Mesendoderm (in vitro differentiated cells): ENCODE measurements at regions not wholly inside any gene's neighbourhood (a gene's known extent, or its start where the extent isn't known, plus 50 kb on each side); places are given as distances from the start of the nearest gene placed in this dataset.

Experiments used
- DNase-seq: peaks from one replicate; pipeline ENCODE4 v3.0.0; 2013
- H2AK5ac ChIP-seq: 2 replicates; pipeline ENCODE4 v1.6.1; 2013; ENCODE audit warnings: low read length, inconsistent platforms
- H2BK120ac ChIP-seq: 2 replicates; pipeline ENCODE4 v1.6.1; 2013; ENCODE audit warnings: low read depth, mild to moderate bottlenecking, low read length, moderate library complexity, mixed read lengths
- H2BK15ac ChIP-seq: replicated peaks from 2 replicates; pipeline ENCODE4 v1.6.1; 2013; ENCODE audit warnings: low read depth, mild to moderate bottlenecking, moderate library complexity
- H2BK5ac ChIP-seq: 2 replicates; pipeline ENCODE4 v1.6.1; 2013; ENCODE audit warnings: low read length, inconsistent platforms
- H3K18ac ChIP-seq: 2 replicates; pipeline ENCODE4 v1.6.1; 2013; ENCODE audit warnings: mild to moderate bottlenecking, low read length, mixed read lengths
- H3K23ac ChIP-seq: one replicate; pipeline ENCODE4 v1.6.1; 2013; ENCODE audit warnings: low read length
- H3K27ac ChIP-seq: 2 replicates; pipeline ENCODE4 v1.5.1; 2013; ENCODE audit warnings: low read depth, mild to moderate bottlenecking, inconsistent platforms, low read length, moderate library complexity
- H3K27me3 ChIP-seq: 2 replicates; pipeline ENCODE4 v1.6.1; 2013; ENCODE audit warnings: low read length, control low read depth, mild to moderate bottlenecking, inconsistent platforms; ENCODE audit not compliant: insufficient read depth, poor library complexity
- H3K36me3 ChIP-seq: 2 replicates; pipeline ENCODE4 v1.6.1; 2013; ENCODE audit warnings: low read length, inconsistent platforms; ENCODE audit not compliant: control insufficient read depth, insufficient read depth
- H3K4ac ChIP-seq: one replicate; pipeline ENCODE4 v1.6.1; 2013; ENCODE audit warnings: low read depth, mild to moderate bottlenecking, low read length, moderate library complexity
- H3K4me1 ChIP-seq: 2 replicates; pipeline ENCODE4 v1.6.1; 2013; ENCODE audit warnings: low read depth, low read length, inconsistent platforms; ENCODE audit not compliant: control insufficient read depth
- H3K4me2 ChIP-seq: 2 replicates; pipeline ENCODE4 v1.6.1; 2013; ENCODE audit warnings: low read length
- H3K4me3 ChIP-seq: 2 replicates; pipeline ENCODE4 v1.5.1; 2013; ENCODE audit warnings: mild to moderate bottlenecking, low read length
- H3K56ac ChIP-seq: one replicate; pipeline ENCODE4 v1.6.1; 2013; ENCODE audit warnings: low read length
- H3K79me1 ChIP-seq: 2 replicates; pipeline ENCODE4 v1.6.1; 2013; ENCODE audit warnings: low read length, inconsistent platforms
- H3K79me2 ChIP-seq: 2 replicates; pipeline ENCODE4 v1.6.1; 2013; ENCODE audit warnings: mild to moderate bottlenecking, low read length; ENCODE audit not compliant: control insufficient read depth, insufficient read depth
- H3K9ac ChIP-seq: 2 replicates; pipeline ENCODE4 v1.6.1; 2013; ENCODE audit warnings: low read length, inconsistent platforms
- H4K5ac ChIP-seq: one replicate; pipeline ENCODE4 v1.6.1; 2013; ENCODE audit warnings: low read length
- H4K8ac ChIP-seq: one replicate; pipeline ENCODE4 v1.6.1; 2013; ENCODE audit warnings: low read depth, mild to moderate bottlenecking, control low read depth, low read length, moderate library complexity
- WGBS: extraction: QIAGEN DNeasy Blood & Tissue Kit; methylation state at CpG from one replicate; pipeline ENCODE4 v1.1.7; 2013; ENCODE audit warnings: low lambda C conversion rate, missing lambda C conversion rate; ENCODE audit not compliant: insufficient coverage; ENCODE audit errors: extremely low coverage; 5-methylcytosine and 5-hydroxymethylcytosine counted together

DNA sequence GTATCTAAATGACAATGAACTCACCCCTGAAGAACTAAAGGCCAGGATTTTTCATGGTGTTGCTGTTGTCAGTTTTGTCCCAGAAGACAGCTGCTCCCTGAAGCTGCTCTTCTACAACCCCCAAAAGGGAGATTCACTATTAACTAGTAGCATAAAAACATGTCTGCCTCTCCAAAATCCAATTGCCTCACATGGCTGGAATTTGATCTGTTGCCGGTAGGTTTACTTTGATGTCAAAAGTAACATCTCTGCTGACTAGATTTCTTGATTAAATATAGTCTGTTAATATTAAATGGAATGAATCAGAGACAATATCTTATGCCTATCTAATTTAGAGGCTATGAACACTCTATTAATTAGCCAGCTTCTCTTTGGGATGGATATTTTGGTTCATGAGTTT, 425.4 kb downstream of the ETS1 start:
- WGBS = no CpG with 5 or more reads among the region's 1 CpG
- H2BK5ac ChIP-seq = no peak overlapping the region
- H3K79me2 ChIP-seq = no peaks in the 10 kb centered on the region
- no peak overlapping the region for H3K4me2 ChIP-seq
- no peaks in the 10 kb centered on the region for H3K36me3 ChIP-seq
- no peak overlapping the region for H2BK15ac ChIP-seq
- no peak overlapping the region for H3K4me3 ChIP-seq
- no peak overlapping the region for H3K18ac ChIP-seq
- H4K8ac ChIP-seq = no peak overlapping the region
- no peak overlapping the region for H2BK120ac ChIP-seq
- H3K4ac ChIP-seq = no peak overlapping the region
- no peak overlapping the region for H3K56ac ChIP-seq
- no peak overlapping the region for H4K5ac ChIP-seq
- no peaks in the 10 kb centered on the region for H3K4me1 ChIP-seq
- no peak overlapping the region for H2AK5ac ChIP-seq
- no peak overlapping the region for H3K23ac ChIP-seq
- H3K9ac ChIP-seq = no peak overlapping the region
- no peak for DNase-seq
- H3K27me3 ChIP-seq = no peaks in the 10 kb centered on the region
- H3K27ac ChIP-seq = no peak overlapping the region
- no peaks in the 10 kb centered on the region for H3K79me1 ChIP-seq

DNA sequence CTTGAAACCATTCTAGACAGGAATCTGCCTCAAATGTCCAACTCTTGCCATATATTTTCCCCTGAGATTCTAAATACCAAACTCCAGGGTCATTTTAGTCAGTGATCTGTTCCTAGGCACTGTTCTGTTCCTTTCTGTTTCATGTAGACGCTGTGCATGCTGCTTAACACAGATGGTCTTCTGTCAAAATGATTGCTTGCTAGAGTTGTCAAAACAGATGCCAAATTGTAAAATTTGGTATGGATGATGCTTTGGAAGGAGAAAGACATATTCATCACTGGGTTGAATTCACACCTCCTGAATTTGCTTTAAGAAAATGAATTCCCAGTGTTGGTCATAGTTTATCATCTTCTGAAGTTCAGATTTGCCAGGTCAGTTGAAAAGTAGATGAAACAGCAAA, 425.9 kb downstream of the ETS1 start:
- Histone ChIP-seq H3K18ac (no peak overlapping the region), H4K8ac (no peak overlapping the region), H2AK5ac (no peak overlapping the region), H3K4ac (no peak overlapping the region), H3K56ac (no peak overlapping the region), H3K4me1 (no peaks in the 10 kb centered on the region), H2BK120ac (no peak overlapping the region), H4K5ac (no peak overlapping the region), H2BK5ac (no peak overlapping the region), H3K23ac (no peak overlapping the region), H3K36me3 (no peaks in the 10 kb centered on the region), H3K4me3 (no peak overlapping the region), H3K79me1 (no peaks in the 10 kb centered on the region), H3K27me3 (no peaks in the 10 kb centered on the region), H3K79me2 (no peaks in the 10 kb centered on the region), H3K9ac (no peak overlapping the region), H2BK15ac (no peak overlapping the region), H3K27ac (no peak overlapping the region), H3K4me2 (no peak overlapping the region)
- DNase-seq = no peak
- WGBS = no CpG with 5 or more reads among the region's 1 CpG

DNA sequence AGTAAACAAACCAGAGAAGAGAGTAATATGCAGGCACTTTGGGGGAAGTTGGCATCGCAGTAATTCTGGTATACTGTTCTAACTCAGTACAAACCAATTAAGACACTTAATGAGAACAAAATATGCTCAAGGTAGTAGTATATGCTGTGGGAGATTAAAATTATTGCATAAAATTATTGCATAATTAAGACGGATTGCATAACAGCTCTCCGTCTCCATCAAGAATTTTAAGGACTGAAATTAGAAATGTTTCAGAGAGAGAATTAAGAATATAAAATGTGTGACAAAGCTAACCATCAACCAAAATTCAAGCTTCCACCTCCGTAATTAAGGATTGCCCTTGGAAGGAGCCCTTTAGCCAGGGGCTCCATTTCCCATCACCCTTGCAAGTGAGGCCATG, 428.5 kb downstream of the ETS1 start:
- Histone ChIP-seq H4K8ac (no peak overlapping the region), H3K56ac (no peak overlapping the region), H3K9ac (no peak overlapping the region), H2BK5ac (no peak overlapping the region), H2BK15ac (no peak overlapping the region), H3K36me3 (no peaks in the 10 kb centered on the region), H3K4me3 (no peak overlapping the region), H3K4ac (no peak overlapping the region), H3K79me2 (no peaks in the 10 kb centered on the region), H3K23ac (no peak overlapping the region), H3K18ac (no peak overlapping the region), H2BK120ac (no peak overlapping the region), H3K4me1 (no peaks in the 10 kb centered on the region), H3K79me1 (no peaks in the 10 kb centered on the region), H3K4me2 (no peak overlapping the region), H2AK5ac (no peak overlapping the region), H4K5ac (no peak overlapping the region), H3K27ac (no peak overlapping the region), H3K27me3 (no peaks in the 10 kb centered on the region)
- WGBS = no CpG with 5 or more reads among the region's 4 CpGs
- DNase-seq = no peak

- no peaks in the 10 kb centered on the region for H3K27me3 ChIP-seq
- no peak overlapping the region for H3K4me3 ChIP-seq
- no peak overlapping the region for H3K4me2 ChIP-seq
- H3K9ac ChIP-seq = no peak overlapping the region
- H3K56ac ChIP-seq = no peak overlapping the region
- no peaks in the 10 kb centered on the region for H3K36me3 ChIP-seq
- H3K18ac ChIP-seq = peak overlapping the region; percentile 41
- H3K79me1 ChIP-seq = no peaks in the 10 kb centered on the region
- H3K27ac ChIP-seq = no peak overlapping the region
- no peak overlapping the region for H2BK5ac ChIP-seq
- no CpG with 5 or more reads among the region's 5 CpGs for WGBS
- no peak overlapping the region for H4K5ac ChIP-seq
- H3K4me1 ChIP-seq = no peaks in the 10 kb centered on the region
- H3K23ac ChIP-seq = no peak overlapping the region
- H3K4ac ChIP-seq = no peak overlapping the region
- H2AK5ac ChIP-seq = no peak overlapping the region
- H4K8ac ChIP-seq = no peak overlapping the region
- H3K79me2 ChIP-seq = no peaks in the 10 kb centered on the region
- H2BK15ac ChIP-seq = no peak overlapping the region
- DNase-seq = peak; percentile 83
- no peak overlapping the region for H2BK120ac ChIP-seq
Measured at GRCh38 chr11:128157423-128158298, 429.7 kb downstream of the ETS1 start.

DNA sequence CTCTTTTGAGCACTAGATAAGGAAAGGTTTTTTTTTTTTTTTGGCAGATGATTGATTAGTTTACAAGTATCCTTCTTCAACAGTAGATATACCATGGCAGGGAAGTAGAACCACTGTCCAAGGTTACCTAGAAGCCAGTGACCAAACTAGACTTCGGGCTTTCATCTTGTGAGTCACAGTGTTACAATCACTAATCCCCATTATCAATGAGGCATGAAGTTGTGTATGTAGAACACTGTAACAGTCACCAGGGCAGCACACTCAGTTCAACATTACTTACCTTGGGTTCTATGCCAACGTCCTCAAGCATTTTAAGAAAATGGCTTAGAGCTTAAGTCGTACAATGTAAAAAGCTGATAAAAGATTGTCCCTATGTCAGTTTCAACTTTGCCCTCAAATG, 430.9 kb downstream of the ETS1 start:
- Histone ChIP-seq H3K36me3 (no peaks in the 10 kb centered on the region), H3K9ac (no peak overlapping the region), H4K8ac (no peak overlapping the region), H3K18ac (no peak overlapping the region), H2BK5ac (no peak overlapping the region), H3K4me3 (no peak overlapping the region), H3K4me1 (no peaks in the 10 kb centered on the region), H3K27me3 (no peaks in the 10 kb centered on the region), H3K79me2 (no peaks in the 10 kb centered on the region), H2BK15ac (no peak overlapping the region), H3K4ac (no peak overlapping the region), H4K5ac (no peak overlapping the region), H3K79me1 (no peaks in the 10 kb centered on the region), H2BK120ac (no peak overlapping the region), H3K4me2 (no peak overlapping the region), H2AK5ac (no peak overlapping the region), H3K27ac (no peak overlapping the region), H3K56ac (no peak overlapping the region), H3K23ac (no peak overlapping the region)
- WGBS = no CpG with 5 or more reads among the region's 3 CpGs
- DNase-seq = no peak

- H3K27me3 ChIP-seq = no peaks in the 10 kb centered on the region
- no peak overlapping the region for H2BK15ac ChIP-seq
- H3K79me2 ChIP-seq = no peaks in the 10 kb centered on the region
- no peak overlapping the region for H3K56ac ChIP-seq
- H4K5ac ChIP-seq = no peak overlapping the region
- no peak overlapping the region for H3K23ac ChIP-seq
- H3K18ac ChIP-seq = no peak overlapping the region
- H3K4me2 ChIP-seq = no peak overlapping the region
- H2AK5ac ChIP-seq = no peak overlapping the region
- no peak overlapping the region for H3K9ac ChIP-seq
- no peak for DNase-seq
- no peaks in the 10 kb centered on the region for H3K4me1 ChIP-seq
- H3K79me1 ChIP-seq = no peaks in the 10 kb centered on the region
- no peaks in the 10 kb centered on the region for H3K36me3 ChIP-seq
- H2BK5ac ChIP-seq = no peak overlapping the region
- H3K4ac ChIP-seq = no peak overlapping the region
- H3K4me3 ChIP-seq = no peak overlapping the region
- H4K8ac ChIP-seq = no peak overlapping the region
- no peak overlapping the region for H2BK120ac ChIP-seq
- no CpG with 5 or more reads among the region's 2 CpGs for WGBS
- no peak overlapping the region for H3K27ac ChIP-seq
Measured at GRCh38 chr11:128155590-128155989, 431.8 kb downstream of the ETS1 start.
